Natural killer cell (primary cell): ENCODE measurements at regions not wholly inside any gene's neighbourhood (a gene's known extent, or its start where the extent isn't known, plus 50 kb on each side); places are given as distances from the start of the nearest gene placed in this dataset.

Experiments
- ATAC-seq, 3 donors: fragments of 150-1000 bp in 2 of 3; fragments of 200-7000 bp in 1 of 3; cut with Tn5 transposase; 1 replicate in 1 of 3; 2 replicates in 2 of 3; pipeline ENCODE4 v1.10.0; 2021; ENCODE audit warnings: mild to moderate bottlenecking in 2 of 3, moderate library complexity in 2 of 3
- DNase-seq, 2 donors: peaks; one replicate each; pipeline versions ENCODE4 v3.0.0 to v3.0.0-alpha.2; 2013 to 2021; ENCODE audit warnings: mixed read lengths in 1 of 2
- H3K27ac ChIP-seq: one replicate; pipeline ENCODE4 v1.5.1; 2013; ENCODE audit warnings: mild to moderate bottlenecking, low read length
- H3K27me3 ChIP-seq: one replicate; pipeline ENCODE4 v1.6.1; 2013; ENCODE audit warnings: low read length; ENCODE audit not compliant: control insufficient read depth, insufficient read depth
- H3K36me3 ChIP-seq: one replicate; pipeline ENCODE4 v1.6.1; 2013; ENCODE audit warnings: low read length; ENCODE audit not compliant: control insufficient read depth, insufficient read depth
- H3K4me1 ChIP-seq: one replicate; pipeline ENCODE4 v1.6.1; 2013; ENCODE audit warnings: low read length; ENCODE audit not compliant: control insufficient read depth, insufficient read depth
- H3K4me3 ChIP-seq: one replicate; pipeline ENCODE4 v1.5.1; 2013; ENCODE audit warnings: low read length
- H3K9me3 ChIP-seq: one replicate; pipeline ENCODE4 v1.6.1; 2013; ENCODE audit warnings: low read length; ENCODE audit not compliant: control insufficient read depth, insufficient read depth
- H3K27ac Mint-ChIP-seq, 2 donors: one replicate each; pipeline ENCODE4 v1.8.0; 2022; ENCODE audit warnings: mild to moderate bottlenecking in 2 of 2, mixed read lengths in 2 of 2, moderate library complexity in 1 of 2
- H3K27me3 Mint-ChIP-seq, 2 donors: one replicate each; pipeline ENCODE4 v1.8.0; 2022; ENCODE audit warnings: low read depth in 2 of 2, mixed read lengths in 2 of 2
- H3K36me3 Mint-ChIP-seq: one replicate; pipeline ENCODE4 v1.8.0; 2022; ENCODE audit warnings: mixed read lengths
- H3K4me1 Mint-ChIP-seq, 2 donors: one replicate each; pipeline ENCODE4 v1.8.0; 2022; ENCODE audit warnings: mixed read lengths in 2 of 2
- H3K4me3 Mint-ChIP-seq: one replicate; pipeline ENCODE4 v1.8.0; 2022; ENCODE audit warnings: mild to moderate bottlenecking, moderate library complexity, mixed read lengths
- H3K9me3 Mint-ChIP-seq, 2 donors: one replicate each; pipeline ENCODE4 v1.8.0; 2022; ENCODE audit warnings: mixed read lengths in 2 of 2
- CTCF ChIP-seq: fragments of 200-600 bp; IDR thresholded peaks from one replicate; pipeline ENCODE4 v1.8.0; 2022; ENCODE audit warnings: antibody characterized with exemption
- WGBS: methylation state at CpG from one replicate; pipeline ENCODE4 v1.1.7; 2013; ENCODE audit warnings: missing lambda C conversion rate; ENCODE audit not compliant: insufficient coverage; 5-methylcytosine and 5-hydroxymethylcytosine counted together
- intact Hi-C: fragments of 100-400 bp; cut with micrococcal nuclease; formaldehyde crosslinking; loops from one replicate; pipeline ENCODE4 v1.14.2; 2022

- no peak overlapping the region for H3K27ac ChIP-seq
- H3K27me3 Mint-ChIP-seq, result no peaks in the 10 kb centered on the region
- H3K27ac Mint-ChIP-seq, result no peak overlapping the region
- DNase-seq (no peak), ATAC-seq (no peak)
- H3K4me3 ChIP-seq, result no peak overlapping the region
- H3K27me3 ChIP-seq, result no peaks in the 10 kb centered on the region
- H3K36me3 ChIP-seq, result no peaks in the 10 kb centered on the region
- peaks cover 3% of the 10 kb centered on the region for H3K9me3 ChIP-seq
- WGBS, result no CpG with 5 or more reads among the region's 3 CpGs
- H3K4me3 Mint-ChIP-seq, result no peak overlapping the region
- intact Hi-C loops, result no loop called here
- no peak for TF ChIP-seq CTCF
- no peaks in the 10 kb centered on the region for H3K36me3 Mint-ChIP-seq
- no peaks in the 10 kb centered on the region for H3K4me1 ChIP-seq
- peaks cover 3 to 5% of the 10 kb centered on the region in 2 donors for H3K9me3 Mint-ChIP-seq
- no peaks in the 10 kb centered on the region for H3K4me1 Mint-ChIP-seq
These were observed 505.9 kb upstream of the MANEA start for GRCh38 chr6:95071464-95071863.

- no peak for DNase-seq
- TF ChIP-seq CTCF, result no peak
These were observed 498.9 kb upstream of the MANEA start for GRCh38 chr6:95078457-95078856.

GRCh38 chr6:95081231-95081630 lies 496.1 kb upstream of the MANEA start:
- H3K27me3 Mint-ChIP-seq, result no peaks in the 10 kb centered on the region
- peaks cover 4% of the 10 kb centered on the region for H3K9me3 ChIP-seq
- H3K9me3 Mint-ChIP-seq, result no peaks in the 10 kb centered on the region
- WGBS, result no CpG with 5 or more reads among the region's 2 CpGs
- TF ChIP-seq CTCF, result no peak
- no peaks in the 10 kb centered on the region for H3K4me1 ChIP-seq
- no peak overlapping the region for H3K27ac ChIP-seq
- intact Hi-C loops, result no loop called here
- H3K4me3 ChIP-seq, result no peak overlapping the region
- no peaks in the 10 kb centered on the region for H3K27me3 ChIP-seq
- H3K36me3 Mint-ChIP-seq, result no peaks in the 10 kb centered on the region
- H3K4me3 Mint-ChIP-seq, result no peak overlapping the region
- DNase-seq (no peak), ATAC-seq (no peak)
- no peaks in the 10 kb centered on the region for H3K36me3 ChIP-seq
- no peak overlapping the region for H3K27ac Mint-ChIP-seq
- H3K4me1 Mint-ChIP-seq, result no peaks in the 10 kb centered on the region

More at GRCh38 chr6:95078457-95078856, 498.9 kb upstream of the MANEA start:
- no peak for ATAC-seq
- WGBS, result 50% methylated on average over 1 of the region's 1 CpG
- Histone ChIP-seq H3K9me3 (peaks cover 3% of the 10 kb centered on the region), H3K27me3 (no peaks in the 10 kb centered on the region), H3K4me3 (no peak overlapping the region), H3K36me3 (no peaks in the 10 kb centered on the region), H3K4me1 (no peaks in the 10 kb centered on the region), H3K27ac (no peak overlapping the region)
- intact Hi-C loops, result no loop called here
- Mint-ChIP-seq H3K4me1 (no peaks in the 10 kb centered on the region), H3K36me3 (no peaks in the 10 kb centered on the region), H3K27ac (no peak overlapping the region), H3K4me3 (no peak overlapping the region), H3K27me3 (no peaks in the 10 kb centered on the region), H3K9me3 (no peaks in the 10 kb centered on the region)

DNA sequence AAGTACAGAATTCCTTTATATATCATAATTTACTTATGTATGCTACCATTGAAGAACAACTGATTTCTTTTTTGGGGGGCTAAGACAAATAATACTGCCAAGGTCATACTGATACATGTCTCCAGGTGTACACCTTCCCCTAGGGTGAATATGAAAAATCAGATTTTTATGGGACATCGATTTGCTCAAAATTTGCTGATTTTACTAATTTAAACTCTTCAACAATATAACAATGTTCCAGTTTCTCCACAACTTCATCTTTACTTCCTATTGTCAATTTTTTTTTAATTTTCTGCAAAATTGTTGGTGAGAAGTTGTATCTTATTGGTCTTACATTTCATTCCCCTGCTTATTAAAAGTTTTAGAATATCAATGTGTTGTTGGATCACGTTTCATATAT lies 495.4 kb upstream of the MANEA start:
- H3K27me3 Mint-ChIP-seq, result no peaks in the 10 kb centered on the region
- H3K4me3 Mint-ChIP-seq, result no peak overlapping the region
- WGBS, result no CpG with 5 or more reads among the region's 2 CpGs
- no peaks in the 10 kb centered on the region for H3K36me3 Mint-ChIP-seq
- H3K27ac Mint-ChIP-seq, result no peak overlapping the region
- DNase-seq (no peak), ATAC-seq (no peak)
- no peaks in the 10 kb centered on the region for H3K27me3 ChIP-seq
- no peak overlapping the region for H3K27ac ChIP-seq
- no peaks in the 10 kb centered on the region for H3K4me1 Mint-ChIP-seq
- H3K4me1 ChIP-seq, result no peaks in the 10 kb centered on the region
- no peaks in the 10 kb centered on the region for H3K36me3 ChIP-seq
- H3K9me3 Mint-ChIP-seq, result no peaks in the 10 kb centered on the region
- intact Hi-C loops, result no loop called here
- peaks cover 4% of the 10 kb centered on the region for H3K9me3 ChIP-seq
- TF ChIP-seq CTCF, result no peak
- no peak overlapping the region for H3K4me3 ChIP-seq
